Tibial nerve (tissue), 3 donors: ENCODE measurements at regions not wholly inside any gene's neighbourhood (a gene's known extent, or its start where the extent isn't known, plus 50 kb on each side); places are given as distances from the start of the nearest gene placed in this dataset.
"Not testable (repeated sequence)": the region's sequence is repeated elsewhere in the genome, so short reads cannot be mapped to it uniquely, and the experiment has no call there.

Experiments
- CTCF ChIP-seq, 5 experiments: fragments of 200-600 bp in 3 of 5; fragments of 450-650 bp in 2 of 5; sonication (generic) in 3 of 5; IDR thresholded peaks; one replicate each; pipeline ENCODE4 v1.5.1; 2016 to 2019; ENCODE audit warnings: antibody characterized with exemption in 5 of 5, mild to moderate bottlenecking in 3 of 5, moderate library complexity in 2 of 5
- POLR2A ChIP-seq, 2 donors: fragments of 450-650 bp; IDR thresholded peaks; one replicate each; pipeline ENCODE4 v1.6.1; 2017; ENCODE audit warnings: antibody characterized with exemption in 2 of 2, mild to moderate bottlenecking in 2 of 2, moderate library complexity in 2 of 2

- TF ChIP-seq CTCF, POLR2A (IDR thresholded peaks at IDR 0.05): not testable (repeated sequence)
Observed at GRCh38 chr6:140493470-140493869, 1119.0 kb upstream of the CITED2 start.
